Neural cell (in vitro differentiated cells): ENCODE measurements at regions not wholly inside any gene's neighbourhood (a gene's known extent, or its start where the extent isn't known, plus 50 kb on each side); places are given as distances from the start of the nearest gene placed in this dataset.
"Not testable (repeated sequence)": the region's sequence is repeated elsewhere in the genome, so short reads cannot be mapped to it uniquely, and the experiment has no call there.

Experiments used
- MXI1 ChIP-seq: fragments of 450-650 bp; conservative IDR thresholded peaks from 2 replicates; pipeline ENCODE4 v1.6.1; 2014; ENCODE audit warnings: antibody characterized with exemption, mild to moderate bottlenecking; ENCODE audit not compliant: poor library complexity, severe bottlenecking
- REST ChIP-seq: IDR thresholded peaks from 2 replicates; pipeline ENCODE4 v1.6.1; 2012; ENCODE audit warnings: borderline replicate concordance
- SMC3 ChIP-seq: fragments of 450-650 bp; conservative IDR thresholded peaks from 2 replicates; pipeline ENCODE4 v1.6.1; 2014; ENCODE audit warnings: antibody characterized with exemption, mild to moderate bottlenecking, moderate library complexity; ENCODE audit not compliant: poor library complexity

- TF ChIP-seq MXI1, SMC3, REST: not testable (repeated sequence)
These were observed 139.8 kb downstream of the SPATA31A6 start for GRCh38 chr9:42323084-42323809.
